ENCODE measurements at regions not wholly inside any gene's neighbourhood (a gene's known extent, or its start where the extent isn't known, plus 50 kb on each side); places are given as distances from the start of the nearest gene placed in this dataset.

DNA sequence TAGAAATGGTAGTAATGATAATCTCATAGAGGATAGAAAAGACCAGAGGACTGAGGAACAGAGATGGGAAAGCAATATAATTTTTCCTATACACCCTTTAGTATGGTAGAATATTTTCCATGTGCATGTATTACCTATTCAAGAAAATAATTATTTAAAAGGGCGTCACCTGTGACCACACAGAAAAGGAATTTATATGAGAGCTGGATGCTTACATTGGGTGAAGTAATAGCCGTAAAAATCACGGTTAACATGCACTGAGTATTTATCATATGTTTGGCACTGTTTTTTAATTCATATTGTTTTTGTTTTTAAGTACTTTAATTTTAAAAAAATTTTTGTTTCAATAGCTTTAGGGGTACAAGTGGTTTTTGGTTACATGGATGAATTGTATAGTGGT is 195.1 kb downstream of the IPMK start:
- DNase-seq: no peak
- TF ChIP-seq POLR2AphosphoS5 (IDR thresholded peaks at IDR 0.05; ENCODE audit: low read depth, low read length): no peak
- TF ChIP-seq RFX5 (IDR thresholded peaks at IDR 0.05; ENCODE audit: low read length): no peak
- TF ChIP-seq MEF2A (IDR thresholded peaks at IDR 0.05; ENCODE audit: borderline replicate concordance, low read depth): no peak
- TF ChIP-seq, protein P1, sequence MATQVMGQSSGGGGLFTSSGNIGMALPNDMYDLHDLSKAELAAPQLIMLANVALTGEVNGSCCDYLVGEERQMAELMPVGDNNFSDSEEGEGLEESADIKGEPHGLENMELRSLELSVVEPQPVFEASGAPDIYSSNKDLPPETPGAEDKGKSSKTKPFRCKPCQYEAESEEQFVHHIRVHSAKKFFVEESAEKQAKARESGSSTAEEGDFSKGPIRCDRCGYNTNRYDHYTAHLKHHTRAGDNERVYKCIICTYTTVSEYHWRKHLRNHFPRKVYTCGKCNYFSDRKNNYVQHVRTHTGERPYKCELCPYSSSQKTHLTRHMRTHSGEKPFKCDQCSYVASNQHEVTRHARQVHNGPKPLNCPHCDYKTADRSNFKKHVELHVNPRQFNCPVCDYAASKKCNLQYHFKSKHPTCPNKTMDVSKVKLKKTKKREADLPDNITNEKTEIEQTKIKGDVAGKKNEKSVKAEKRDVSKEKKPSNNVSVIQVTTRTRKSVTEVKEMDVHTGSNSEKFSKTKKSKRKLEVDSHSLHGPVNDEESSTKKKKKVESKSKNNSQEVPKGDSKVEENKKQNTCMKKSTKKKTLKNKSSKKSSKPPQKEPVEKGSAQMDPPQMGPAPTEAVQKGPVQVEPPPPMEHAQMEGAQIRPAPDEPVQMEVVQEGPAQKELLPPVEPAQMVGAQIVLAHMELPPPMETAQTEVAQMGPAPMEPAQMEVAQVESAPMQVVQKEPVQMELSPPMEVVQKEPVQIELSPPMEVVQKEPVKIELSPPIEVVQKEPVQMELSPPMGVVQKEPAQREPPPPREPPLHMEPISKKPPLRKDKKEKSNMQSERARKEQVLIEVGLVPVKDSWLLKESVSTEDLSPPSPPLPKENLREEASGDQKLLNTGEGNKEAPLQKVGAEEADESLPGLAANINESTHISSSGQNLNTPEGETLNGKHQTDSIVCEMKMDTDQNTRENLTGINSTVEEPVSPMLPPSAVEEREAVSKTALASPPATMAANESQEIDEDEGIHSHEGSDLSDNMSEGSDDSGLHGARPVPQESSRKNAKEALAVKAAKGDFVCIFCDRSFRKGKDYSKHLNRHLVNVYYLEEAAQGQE (IDR thresholded peaks at IDR 0.05; ENCODE audit: low read depth, low read length): no peak
- no peak for TF ChIP-seq NRF1 (IDR thresholded peaks at IDR 0.05; ENCODE audit: low read depth, low read length)
- TF ChIP-seq GABPA (IDR thresholded peaks at IDR 0.05; ENCODE audit: low read depth): no peak
- TF ChIP-seq MXI1 (IDR thresholded peaks at IDR 0.05; ENCODE audit: low read depth, low read length): no peak
- TF ChIP-seq TEAD4 (IDR thresholded peaks at IDR 0.05; ENCODE audit: borderline replicate concordance, insufficient read depth): no peak
- no peak for TF ChIP-seq FOSL2 (IDR thresholded peaks at IDR 0.05; ENCODE audit: borderline replicate concordance, low read depth)
- no peak for TF ChIP-seq EZH2phosphoT487 (IDR thresholded peaks at IDR 0.05; ENCODE audit: borderline replicate concordance, low read depth)
- no peak for TF ChIP-seq GATA2 (CRISPR knock-in tag; IDR thresholded peaks at IDR 0.05)
- TF ChIP-seq, protein P2, sequence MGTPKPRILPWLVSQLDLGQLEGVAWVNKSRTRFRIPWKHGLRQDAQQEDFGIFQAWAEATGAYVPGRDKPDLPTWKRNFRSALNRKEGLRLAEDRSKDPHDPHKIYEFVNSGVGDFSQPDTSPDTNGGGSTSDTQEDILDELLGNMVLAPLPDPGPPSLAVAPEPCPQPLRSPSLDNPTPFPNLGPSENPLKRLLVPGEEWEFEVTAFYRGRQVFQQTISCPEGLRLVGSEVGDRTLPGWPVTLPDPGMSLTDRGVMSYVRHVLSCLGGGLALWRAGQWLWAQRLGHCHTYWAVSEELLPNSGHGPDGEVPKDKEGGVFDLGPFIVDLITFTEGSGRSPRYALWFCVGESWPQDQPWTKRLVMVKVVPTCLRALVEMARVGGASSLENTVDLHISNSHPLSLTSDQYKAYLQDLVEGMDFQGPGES (IDR thresholded peaks at IDR 0.05; ENCODE audit: low read depth, low read length): no peak
- TF ChIP-seq ELF1 (IDR thresholded peaks at IDR 0.05): no peak
- Histone ChIP-seq H3K79me2 (ENCODE audit: insufficient read depth) (no peaks in the 10 kb centered on the region), H3K9ac (no peak overlapping the region), H3K36me3 (replicated peaks in 1 of 2; ENCODE audit: control insufficient read depth in 1 of 2, insufficient read depth in 2 of 2, low read length in 1 of 2) (no peaks in the 10 kb centered on the region), H4K20me1 (ENCODE audit: insufficient read depth) (no peaks in the 10 kb centered on the region), H2AFZ (ENCODE audit: low read depth) (no peak overlapping the region), H3K4me3 (ENCODE audit: low read depth in 2 of 2, low read length in 1 of 2) (no peak overlapping the region), H3K9me2 (no peaks in the 10 kb centered on the region), H3K4me1 (ENCODE audit: control insufficient read depth in 1 of 2, insufficient read depth in 2 of 2, low read depth in 1 of 2, low read length in 1 of 2) (no peaks in the 10 kb centered on the region), H3F3A (replicated peaks; ENCODE audit: insufficient read depth) (no peaks in the 10 kb centered on the region), H3K27ac (ENCODE audit: low read depth in 2 of 2, low read length in 1 of 2) (no peak overlapping the region), H3K27me3 (ENCODE audit: insufficient read depth) (no peaks in the 10 kb centered on the region; the same call in 1 of the 2 replicates), H3K4me2 (no peak overlapping the region), H3K9me3 (no peaks in the 10 kb centered on the region)
- CTCF ChIA-PET: no interaction called here
- POLR2A ChIA-PET: no interaction called here
- 56% methylated on average over 3 of the region's 3 CpGs for WGBS (ENCODE audit: low lambda C conversion rate)

GRCh38 chr10:58070956-58071355 is 196.7 kb downstream of the IPMK start:
- ChIA-PET CTCF (interaction anchor here (2.5 kb wide), 1 partner anchor 81 kb away, joined by 10 read pairs; no protein-coding TSS in a partner anchor), POLR2A (no interaction called here)
- Histone ChIP-seq H3K4me1 (ENCODE audit: control insufficient read depth in 1 of 2, insufficient read depth in 2 of 2, low read depth in 1 of 2, low read length in 1 of 2) (no peaks in the 10 kb centered on the region), H3F3A (replicated peaks; ENCODE audit: insufficient read depth) (no peaks in the 10 kb centered on the region), H3K9me2 (no peaks in the 10 kb centered on the region), H2AFZ (ENCODE audit: low read depth) (no peak overlapping the region), H3K4me2 (no peak overlapping the region), H3K27me3 (ENCODE audit: insufficient read depth) (no peaks in the 10 kb centered on the region; the same call in 1 of the 2 replicates), H3K36me3 (replicated peaks in 1 of 2; ENCODE audit: control insufficient read depth in 1 of 2, insufficient read depth in 2 of 2, low read length in 1 of 2) (no peaks in the 10 kb centered on the region), H3K4me3 (ENCODE audit: low read depth in 2 of 2, low read length in 1 of 2) (no peak overlapping the region), H3K9me3 (no peaks in the 10 kb centered on the region), H3K27ac (ENCODE audit: low read depth in 2 of 2, low read length in 1 of 2) (no peak overlapping the region), H3K9ac (no peak overlapping the region), H3K79me2 (ENCODE audit: insufficient read depth) (no peaks in the 10 kb centered on the region), H4K20me1 (ENCODE audit: insufficient read depth) (no peaks in the 10 kb centered on the region)
- DNase-seq: no peak
- TF ChIP-seq FOXM1 (IDR thresholded peaks at IDR 0.05; ENCODE audit: low read depth) (no peak), YY1 (IDR thresholded peaks at IDR 0.05; ENCODE audit: low read depth) (no peak), TAF1 (IDR thresholded peaks at IDR 0.05; ENCODE audit: borderline replicate concordance, low read depth, low read length) (no peak), NFIC (IDR thresholded peaks at IDR 0.05; ENCODE audit: borderline replicate concordance) (no peak), EZH2phosphoT487 (IDR thresholded peaks at IDR 0.05; ENCODE audit: borderline replicate concordance, low read depth) (no peak), CTCF (IDR thresholded peaks at IDR 0.05) (no peak)
- 56% methylated on average over 6 of the region's 6 CpGs for WGBS (ENCODE audit: low lambda C conversion rate)
